ENCODE measurements at regions not wholly inside any gene's neighbourhood (a gene's known extent, or its start where the extent isn't known, plus 50 kb on each side); places are given as distances from the start of the nearest gene placed in this dataset.

DNA sequence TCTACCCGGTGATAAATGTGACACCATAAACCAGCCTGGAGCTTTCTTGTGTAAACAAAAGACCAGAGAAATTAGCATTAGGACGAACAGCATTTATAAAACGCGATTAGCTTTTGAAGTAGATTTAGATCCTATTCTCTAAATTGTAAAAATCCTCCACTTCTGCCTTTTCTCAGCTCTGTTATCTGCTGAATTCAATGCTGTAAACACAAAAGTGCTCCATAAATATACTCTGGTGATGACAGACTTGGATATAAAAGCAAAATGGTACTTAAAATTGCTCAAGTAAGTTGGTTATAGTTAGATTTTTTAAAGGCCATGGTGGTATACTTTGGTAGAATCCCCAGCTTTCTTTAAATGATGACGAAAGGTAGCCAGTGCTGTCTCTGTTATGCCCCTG, 114.6 kb upstream of the RMST start:
- TF ChIP-seq, protein P1, sequence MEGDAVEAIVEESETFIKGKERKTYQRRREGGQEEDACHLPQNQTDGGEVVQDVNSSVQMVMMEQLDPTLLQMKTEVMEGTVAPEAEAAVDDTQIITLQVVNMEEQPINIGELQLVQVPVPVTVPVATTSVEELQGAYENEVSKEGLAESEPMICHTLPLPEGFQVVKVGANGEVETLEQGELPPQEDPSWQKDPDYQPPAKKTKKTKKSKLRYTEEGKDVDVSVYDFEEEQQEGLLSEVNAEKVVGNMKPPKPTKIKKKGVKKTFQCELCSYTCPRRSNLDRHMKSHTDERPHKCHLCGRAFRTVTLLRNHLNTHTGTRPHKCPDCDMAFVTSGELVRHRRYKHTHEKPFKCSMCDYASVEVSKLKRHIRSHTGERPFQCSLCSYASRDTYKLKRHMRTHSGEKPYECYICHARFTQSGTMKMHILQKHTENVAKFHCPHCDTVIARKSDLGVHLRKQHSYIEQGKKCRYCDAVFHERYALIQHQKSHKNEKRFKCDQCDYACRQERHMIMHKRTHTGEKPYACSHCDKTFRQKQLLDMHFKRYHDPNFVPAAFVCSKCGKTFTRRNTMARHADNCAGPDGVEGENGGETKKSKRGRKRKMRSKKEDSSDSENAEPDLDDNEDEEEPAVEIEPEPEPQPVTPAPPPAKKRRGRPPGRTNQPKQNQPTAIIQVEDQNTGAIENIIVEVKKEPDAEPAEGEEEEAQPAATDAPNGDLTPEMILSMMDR (IDR thresholded peaks at IDR 0.05), result no peak
- TF ChIP-seq, protein P2, sequence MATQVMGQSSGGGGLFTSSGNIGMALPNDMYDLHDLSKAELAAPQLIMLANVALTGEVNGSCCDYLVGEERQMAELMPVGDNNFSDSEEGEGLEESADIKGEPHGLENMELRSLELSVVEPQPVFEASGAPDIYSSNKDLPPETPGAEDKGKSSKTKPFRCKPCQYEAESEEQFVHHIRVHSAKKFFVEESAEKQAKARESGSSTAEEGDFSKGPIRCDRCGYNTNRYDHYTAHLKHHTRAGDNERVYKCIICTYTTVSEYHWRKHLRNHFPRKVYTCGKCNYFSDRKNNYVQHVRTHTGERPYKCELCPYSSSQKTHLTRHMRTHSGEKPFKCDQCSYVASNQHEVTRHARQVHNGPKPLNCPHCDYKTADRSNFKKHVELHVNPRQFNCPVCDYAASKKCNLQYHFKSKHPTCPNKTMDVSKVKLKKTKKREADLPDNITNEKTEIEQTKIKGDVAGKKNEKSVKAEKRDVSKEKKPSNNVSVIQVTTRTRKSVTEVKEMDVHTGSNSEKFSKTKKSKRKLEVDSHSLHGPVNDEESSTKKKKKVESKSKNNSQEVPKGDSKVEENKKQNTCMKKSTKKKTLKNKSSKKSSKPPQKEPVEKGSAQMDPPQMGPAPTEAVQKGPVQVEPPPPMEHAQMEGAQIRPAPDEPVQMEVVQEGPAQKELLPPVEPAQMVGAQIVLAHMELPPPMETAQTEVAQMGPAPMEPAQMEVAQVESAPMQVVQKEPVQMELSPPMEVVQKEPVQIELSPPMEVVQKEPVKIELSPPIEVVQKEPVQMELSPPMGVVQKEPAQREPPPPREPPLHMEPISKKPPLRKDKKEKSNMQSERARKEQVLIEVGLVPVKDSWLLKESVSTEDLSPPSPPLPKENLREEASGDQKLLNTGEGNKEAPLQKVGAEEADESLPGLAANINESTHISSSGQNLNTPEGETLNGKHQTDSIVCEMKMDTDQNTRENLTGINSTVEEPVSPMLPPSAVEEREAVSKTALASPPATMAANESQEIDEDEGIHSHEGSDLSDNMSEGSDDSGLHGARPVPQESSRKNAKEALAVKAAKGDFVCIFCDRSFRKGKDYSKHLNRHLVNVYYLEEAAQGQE (IDR thresholded peaks at IDR 0.05; ENCODE audit: insufficient read depth in 1 of 2, low read depth in 2 of 2, low read length in 1 of 2), result no peak
- no peak for TF ChIP-seq POLR2AphosphoS5 (IDR thresholded peaks at IDR 0.05; ENCODE audit: low read depth, low read length)
- no peak for TF ChIP-seq TCF7L2 (IDR thresholded peaks at IDR 0.05; ENCODE audit: low read depth, low read length)
- no peak for TF ChIP-seq SIN3A (IDR thresholded peaks at IDR 0.05; ENCODE audit: borderline replicate concordance, insufficient read depth, low read depth, low read length)

Data from Panc1 (cell line).